H1 (cell line): ENCODE measurements at regions not wholly inside any gene's neighbourhood (a gene's known extent, or its start where the extent isn't known, plus 50 kb on each side); places are given as distances from the start of the nearest gene placed in this dataset.

Experiments used
- CHD2 ChIP-seq: IDR thresholded peaks from 2 replicates; pipeline ENCODE4 v1.6.1; 2012; ENCODE audit warnings: low read length, improper control_type of control experiment
- NRF1 ChIP-seq: IDR thresholded peaks from 2 replicates; pipeline ENCODE4 v1.6.1; 2011; ENCODE audit warnings: mild to moderate bottlenecking, low read depth, low read length, improper control_type of control experiment
- RNF2 ChIP-seq: fragments of 200-900, 300-1000 bp; sonication (generic); IDR thresholded peaks from 2 replicates; pipeline ENCODE4 v1.7.1; 2016; ENCODE audit warnings: borderline replicate concordance, low read depth, mild to moderate bottlenecking, antibody characterized with exemption, low read length; ENCODE audit not compliant: poor library complexity, severe bottlenecking; ENCODE audit errors: missing control alignments
- TF ChIP-seq, protein P1 (sequence below): fragments of 300-600 bp; sonication (generic); IDR thresholded peaks from 2 replicates; pipeline ENCODE4 v1.7.1; 2012; ENCODE audit warnings: low read length, moderate library complexity, mild to moderate bottlenecking, inconsistent platforms; ENCODE audit not compliant: insufficient replicate concordance

DNA sequence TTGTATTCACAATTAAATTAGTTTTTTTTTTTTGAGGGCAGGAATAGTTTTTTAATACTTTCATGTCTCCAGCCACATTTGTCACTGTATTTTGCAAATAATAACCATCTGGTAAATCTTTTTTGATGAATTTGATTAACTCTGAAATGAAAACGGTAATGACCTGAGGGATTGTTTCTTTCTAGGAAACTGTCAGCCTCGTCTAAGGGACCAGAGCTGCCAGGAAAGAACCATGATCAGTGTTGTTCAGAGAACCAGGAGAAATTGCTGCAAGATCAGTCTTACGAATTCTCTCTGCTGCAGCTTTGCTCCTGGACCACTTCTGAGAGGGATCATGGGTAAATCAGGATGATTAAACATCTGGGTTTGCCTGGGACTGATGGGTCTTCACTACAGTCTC lies 114.5 kb upstream of the TAF11L2 start (continued):
- TF ChIP-seq, protein P1, sequence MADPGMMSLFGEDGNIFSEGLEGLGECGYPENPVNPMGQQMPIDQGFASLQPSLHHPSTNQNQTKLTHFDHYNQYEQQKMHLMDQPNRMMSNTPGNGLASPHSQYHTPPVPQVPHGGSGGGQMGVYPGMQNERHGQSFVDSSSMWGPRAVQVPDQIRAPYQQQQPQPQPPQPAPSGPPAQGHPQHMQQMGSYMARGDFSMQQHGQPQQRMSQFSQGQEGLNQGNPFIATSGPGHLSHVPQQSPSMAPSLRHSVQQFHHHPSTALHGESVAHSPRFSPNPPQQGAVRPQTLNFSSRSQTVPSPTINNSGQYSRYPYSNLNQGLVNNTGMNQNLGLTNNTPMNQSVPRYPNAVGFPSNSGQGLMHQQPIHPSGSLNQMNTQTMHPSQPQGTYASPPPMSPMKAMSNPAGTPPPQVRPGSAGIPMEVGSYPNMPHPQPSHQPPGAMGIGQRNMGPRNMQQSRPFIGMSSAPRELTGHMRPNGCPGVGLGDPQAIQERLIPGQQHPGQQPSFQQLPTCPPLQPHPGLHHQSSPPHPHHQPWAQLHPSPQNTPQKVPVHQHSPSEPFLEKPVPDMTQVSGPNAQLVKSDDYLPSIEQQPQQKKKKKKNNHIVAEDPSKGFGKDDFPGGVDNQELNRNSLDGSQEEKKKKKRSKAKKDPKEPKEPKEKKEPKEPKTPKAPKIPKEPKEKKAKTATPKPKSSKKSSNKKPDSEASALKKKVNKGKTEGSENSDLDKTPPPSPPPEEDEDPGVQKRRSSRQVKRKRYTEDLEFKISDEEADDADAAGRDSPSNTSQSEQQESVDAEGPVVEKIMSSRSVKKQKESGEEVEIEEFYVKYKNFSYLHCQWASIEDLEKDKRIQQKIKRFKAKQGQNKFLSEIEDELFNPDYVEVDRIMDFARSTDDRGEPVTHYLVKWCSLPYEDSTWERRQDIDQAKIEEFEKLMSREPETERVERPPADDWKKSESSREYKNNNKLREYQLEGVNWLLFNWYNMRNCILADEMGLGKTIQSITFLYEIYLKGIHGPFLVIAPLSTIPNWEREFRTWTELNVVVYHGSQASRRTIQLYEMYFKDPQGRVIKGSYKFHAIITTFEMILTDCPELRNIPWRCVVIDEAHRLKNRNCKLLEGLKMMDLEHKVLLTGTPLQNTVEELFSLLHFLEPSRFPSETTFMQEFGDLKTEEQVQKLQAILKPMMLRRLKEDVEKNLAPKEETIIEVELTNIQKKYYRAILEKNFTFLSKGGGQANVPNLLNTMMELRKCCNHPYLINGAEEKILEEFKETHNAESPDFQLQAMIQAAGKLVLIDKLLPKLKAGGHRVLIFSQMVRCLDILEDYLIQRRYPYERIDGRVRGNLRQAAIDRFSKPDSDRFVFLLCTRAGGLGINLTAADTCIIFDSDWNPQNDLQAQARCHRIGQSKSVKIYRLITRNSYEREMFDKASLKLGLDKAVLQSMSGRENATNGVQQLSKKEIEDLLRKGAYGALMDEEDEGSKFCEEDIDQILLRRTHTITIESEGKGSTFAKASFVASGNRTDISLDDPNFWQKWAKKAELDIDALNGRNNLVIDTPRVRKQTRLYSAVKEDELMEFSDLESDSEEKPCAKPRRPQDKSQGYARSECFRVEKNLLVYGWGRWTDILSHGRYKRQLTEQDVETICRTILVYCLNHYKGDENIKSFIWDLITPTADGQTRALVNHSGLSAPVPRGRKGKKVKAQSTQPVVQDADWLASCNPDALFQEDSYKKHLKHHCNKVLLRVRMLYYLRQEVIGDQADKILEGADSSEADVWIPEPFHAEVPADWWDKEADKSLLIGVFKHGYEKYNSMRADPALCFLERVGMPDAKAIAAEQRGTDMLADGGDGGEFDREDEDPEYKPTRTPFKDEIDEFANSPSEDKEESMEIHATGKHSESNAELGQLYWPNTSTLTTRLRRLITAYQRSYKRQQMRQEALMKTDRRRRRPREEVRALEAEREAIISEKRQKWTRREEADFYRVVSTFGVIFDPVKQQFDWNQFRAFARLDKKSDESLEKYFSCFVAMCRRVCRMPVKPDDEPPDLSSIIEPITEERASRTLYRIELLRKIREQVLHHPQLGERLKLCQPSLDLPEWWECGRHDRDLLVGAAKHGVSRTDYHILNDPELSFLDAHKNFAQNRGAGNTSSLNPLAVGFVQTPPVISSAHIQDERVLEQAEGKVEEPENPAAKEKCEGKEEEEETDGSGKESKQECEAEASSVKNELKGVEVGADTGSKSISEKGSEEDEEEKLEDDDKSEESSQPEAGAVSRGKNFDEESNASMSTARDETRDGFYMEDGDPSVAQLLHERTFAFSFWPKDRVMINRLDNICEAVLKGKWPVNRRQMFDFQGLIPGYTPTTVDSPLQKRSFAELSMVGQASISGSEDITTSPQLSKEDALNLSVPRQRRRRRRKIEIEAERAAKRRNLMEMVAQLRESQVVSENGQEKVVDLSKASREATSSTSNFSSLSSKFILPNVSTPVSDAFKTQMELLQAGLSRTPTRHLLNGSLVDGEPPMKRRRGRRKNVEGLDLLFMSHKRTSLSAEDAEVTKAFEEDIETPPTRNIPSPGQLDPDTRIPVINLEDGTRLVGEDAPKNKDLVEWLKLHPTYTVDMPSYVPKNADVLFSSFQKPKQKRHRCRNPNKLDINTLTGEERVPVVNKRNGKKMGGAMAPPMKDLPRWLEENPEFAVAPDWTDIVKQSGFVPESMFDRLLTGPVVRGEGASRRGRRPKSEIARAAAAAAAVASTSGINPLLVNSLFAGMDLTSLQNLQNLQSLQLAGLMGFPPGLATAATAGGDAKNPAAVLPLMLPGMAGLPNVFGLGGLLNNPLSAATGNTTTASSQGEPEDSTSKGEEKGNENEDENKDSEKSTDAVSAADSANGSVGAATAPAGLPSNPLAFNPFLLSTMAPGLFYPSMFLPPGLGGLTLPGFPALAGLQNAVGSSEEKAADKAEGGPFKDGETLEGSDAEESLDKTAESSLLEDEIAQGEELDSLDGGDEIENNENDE: no peak
- TF ChIP-seq NRF1 (no peak), RNF2 (no peak), CHD2 (no peak)
- TF ChIP-seq, all 59 proteins: peak for 0
